ENCODE measurements at regions not wholly inside any gene's neighbourhood (a gene's known extent, or its start where the extent isn't known, plus 50 kb on each side); places are given as distances from the start of the nearest gene placed in this dataset.
"Not testable (repeated sequence)": the region's sequence is repeated elsewhere in the genome, so short reads cannot be mapped to it uniquely, and the experiment has no call there.

DNA sequence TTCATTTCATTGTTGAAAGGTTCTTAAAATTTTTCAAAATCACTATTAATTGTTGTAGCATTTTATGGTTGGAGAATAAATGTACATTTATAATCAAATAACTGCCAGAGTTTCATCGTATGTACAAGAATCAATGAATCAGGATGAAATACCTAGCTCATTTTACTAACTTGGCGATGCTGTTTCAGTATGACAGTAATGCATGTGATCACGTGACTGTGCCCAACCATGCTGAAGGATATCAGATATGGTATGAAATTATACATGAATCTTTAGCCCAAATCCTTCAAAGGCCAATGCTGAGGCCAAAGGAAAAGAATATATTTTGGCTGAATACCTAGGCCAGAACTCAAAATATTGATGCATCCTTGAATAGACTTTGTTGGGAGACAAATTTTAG lies 288.3 kb upstream of the TGFBR2 start:
- no peak for DNase-seq (ENCODE audit: low spot score)
- TF ChIP-seq, protein P1, sequence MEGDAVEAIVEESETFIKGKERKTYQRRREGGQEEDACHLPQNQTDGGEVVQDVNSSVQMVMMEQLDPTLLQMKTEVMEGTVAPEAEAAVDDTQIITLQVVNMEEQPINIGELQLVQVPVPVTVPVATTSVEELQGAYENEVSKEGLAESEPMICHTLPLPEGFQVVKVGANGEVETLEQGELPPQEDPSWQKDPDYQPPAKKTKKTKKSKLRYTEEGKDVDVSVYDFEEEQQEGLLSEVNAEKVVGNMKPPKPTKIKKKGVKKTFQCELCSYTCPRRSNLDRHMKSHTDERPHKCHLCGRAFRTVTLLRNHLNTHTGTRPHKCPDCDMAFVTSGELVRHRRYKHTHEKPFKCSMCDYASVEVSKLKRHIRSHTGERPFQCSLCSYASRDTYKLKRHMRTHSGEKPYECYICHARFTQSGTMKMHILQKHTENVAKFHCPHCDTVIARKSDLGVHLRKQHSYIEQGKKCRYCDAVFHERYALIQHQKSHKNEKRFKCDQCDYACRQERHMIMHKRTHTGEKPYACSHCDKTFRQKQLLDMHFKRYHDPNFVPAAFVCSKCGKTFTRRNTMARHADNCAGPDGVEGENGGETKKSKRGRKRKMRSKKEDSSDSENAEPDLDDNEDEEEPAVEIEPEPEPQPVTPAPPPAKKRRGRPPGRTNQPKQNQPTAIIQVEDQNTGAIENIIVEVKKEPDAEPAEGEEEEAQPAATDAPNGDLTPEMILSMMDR (IDR thresholded peaks at IDR 0.05; ENCODE audit: borderline replicate concordance, control extremely low read depth, extremely low read depth, insufficient read depth, missing control alignments): no peak
- in situ Hi-C loops (cut with MboI; ENCODE audit: low sequenced_read_pairs, unreplicated experiment): no loop called here

DNA sequence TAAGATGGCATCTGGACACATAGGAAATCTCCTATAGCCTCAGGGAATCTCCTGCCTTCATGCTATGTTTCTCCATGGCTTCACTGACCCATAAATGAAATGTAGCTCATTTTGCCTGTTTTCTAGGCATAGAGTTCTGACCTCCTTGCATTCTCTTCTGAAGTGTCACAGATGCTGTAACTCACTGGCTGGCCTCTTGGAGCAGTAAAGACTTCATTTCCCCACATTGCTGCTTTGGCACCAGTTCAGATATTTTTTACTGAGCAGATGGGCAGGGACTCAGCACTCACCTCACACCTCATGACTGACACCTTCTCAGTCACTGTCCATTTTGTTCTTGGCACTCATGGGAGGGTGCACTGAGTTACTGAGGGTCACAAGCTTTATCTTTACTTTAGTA lies 286.7 kb upstream of the TGFBR2 start:
- in situ Hi-C loops (cut with MboI; ENCODE audit: low sequenced_read_pairs, unreplicated experiment): no loop called here
- DNase-seq (ENCODE audit: low spot score): no peak
- TF ChIP-seq, protein P1 (IDR thresholded peaks at IDR 0.05; ENCODE audit: borderline replicate concordance, control extremely low read depth, extremely low read depth, insufficient read depth, missing control alignments): no peak

DNA sequence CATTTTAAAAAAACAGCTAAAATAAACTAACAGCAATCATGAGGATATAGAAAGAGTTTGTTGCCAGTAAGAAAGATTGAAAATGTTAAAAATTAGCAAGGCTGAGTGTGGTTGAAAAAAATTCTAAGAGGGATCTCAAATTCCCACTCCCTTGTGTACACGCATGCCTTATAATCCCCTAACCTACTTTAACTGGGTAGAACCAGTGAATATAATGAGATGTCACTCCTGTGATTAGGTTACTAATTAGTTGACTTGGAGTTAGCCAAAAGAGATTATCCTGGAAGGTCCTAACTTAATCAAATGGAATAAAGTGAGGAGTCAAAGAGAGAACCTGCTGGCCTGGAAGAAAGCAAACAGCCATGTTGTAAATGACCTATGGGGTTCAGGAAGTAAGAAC lies 286.0 kb upstream of the TGFBR2 start:
- in situ Hi-C loops (cut with MboI; ENCODE audit: low sequenced_read_pairs, unreplicated experiment): no loop called here

DNA sequence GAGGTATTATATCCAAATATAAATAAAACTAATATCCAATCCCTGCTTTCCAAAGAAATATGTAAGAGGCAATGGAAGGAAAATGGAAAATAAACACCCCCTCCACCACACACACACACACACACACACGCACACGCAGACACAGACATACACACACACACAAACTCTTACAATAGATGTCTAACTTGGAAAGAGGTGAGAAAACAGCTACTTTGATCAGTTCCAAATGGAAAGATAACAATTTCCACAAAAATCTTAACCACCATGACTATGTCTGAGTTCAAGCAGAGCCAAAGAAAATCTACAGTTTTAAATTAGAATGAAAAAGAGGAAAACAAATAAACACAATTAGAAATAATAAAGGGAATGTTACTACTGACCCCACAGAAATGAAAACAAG lies 285.3 kb upstream of the TGFBR2 start:
- TF ChIP-seq, protein P1 (IDR thresholded peaks at IDR 0.05; ENCODE audit: borderline replicate concordance, control extremely low read depth, extremely low read depth, insufficient read depth, missing control alignments): no peak
- in situ Hi-C loops (cut with MboI; ENCODE audit: low sequenced_read_pairs, unreplicated experiment): no loop called here
- DNase-seq (ENCODE audit: low spot score): no peak

More for the DNA sequence above, 286.0 kb upstream of the TGFBR2 start:
- DNase-seq (ENCODE audit: low spot score): no peak
- TF ChIP-seq, protein P1 (IDR thresholded peaks at IDR 0.05; ENCODE audit: borderline replicate concordance, control extremely low read depth, extremely low read depth, insufficient read depth, missing control alignments): no peak

DNA sequence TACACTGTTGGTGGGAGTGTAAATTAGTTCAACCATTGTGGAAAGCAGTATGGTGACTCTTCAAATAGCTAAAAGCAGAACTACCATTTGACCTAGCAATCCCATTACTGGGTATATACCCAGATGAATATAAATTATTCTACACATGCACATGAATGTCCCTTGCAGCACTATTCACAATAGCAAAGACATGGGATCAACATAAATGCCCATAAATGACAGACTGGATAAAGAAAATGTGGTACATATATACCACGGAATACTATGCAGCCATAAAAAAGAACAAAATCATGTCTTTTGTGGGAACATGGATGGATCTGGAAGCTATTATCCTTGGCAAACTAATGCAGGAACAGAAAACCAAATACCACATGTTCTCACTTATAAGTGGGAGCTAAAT lies 282.8 kb upstream of the TGFBR2 start:
- in situ Hi-C loops (cut with MboI; ENCODE audit: low sequenced_read_pairs, unreplicated experiment); DNase-seq (ENCODE audit: low spot score): not testable (repeated sequence)

DNA sequence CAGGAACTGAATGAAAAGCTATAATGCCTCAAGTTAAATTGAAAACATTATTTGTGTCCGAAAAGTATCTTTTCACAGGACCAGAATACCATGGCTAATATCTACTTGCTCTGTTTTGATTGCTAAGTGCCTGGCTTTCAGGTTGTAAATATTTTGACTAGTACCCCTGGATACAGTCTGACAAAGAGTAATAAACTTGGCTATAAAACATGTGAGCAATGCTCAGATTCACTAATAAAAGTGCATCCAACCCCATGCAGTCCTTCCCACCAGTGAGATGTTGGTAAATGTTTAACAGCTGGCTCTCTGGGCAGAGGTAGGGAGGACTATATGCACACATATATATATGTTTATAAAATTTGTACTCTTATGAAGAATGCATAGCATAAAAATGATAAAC lies 281.8 kb upstream of the TGFBR2 start:
- DNase-seq (ENCODE audit: low spot score): no peak
- TF ChIP-seq, protein P1 (IDR thresholded peaks at IDR 0.05; ENCODE audit: borderline replicate concordance, control extremely low read depth, extremely low read depth, insufficient read depth, missing control alignments): no peak
- in situ Hi-C loops (cut with MboI; ENCODE audit: low sequenced_read_pairs, unreplicated experiment): no loop called here

DNA sequence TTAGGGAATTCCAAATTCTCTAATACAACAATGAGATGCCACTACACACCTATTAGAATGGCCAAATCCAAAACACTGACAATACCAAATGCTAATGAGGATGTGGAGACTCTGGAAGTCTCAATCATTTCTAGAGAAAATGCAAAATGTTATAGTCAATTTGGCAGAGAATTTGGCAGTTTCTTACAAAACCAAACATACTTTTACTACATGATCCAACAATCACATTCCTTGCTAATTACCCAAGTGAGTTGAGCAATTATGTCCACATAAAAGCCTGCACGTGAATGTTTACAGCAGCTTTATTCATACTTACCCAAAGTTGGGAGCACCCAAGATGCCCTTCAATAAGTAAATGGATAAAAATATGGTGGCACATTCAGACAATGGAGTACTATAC lies 278.4 kb upstream of the TGFBR2 start:
- in situ Hi-C loops (cut with MboI; ENCODE audit: low sequenced_read_pairs, unreplicated experiment): not testable (repeated sequence)

DNA sequence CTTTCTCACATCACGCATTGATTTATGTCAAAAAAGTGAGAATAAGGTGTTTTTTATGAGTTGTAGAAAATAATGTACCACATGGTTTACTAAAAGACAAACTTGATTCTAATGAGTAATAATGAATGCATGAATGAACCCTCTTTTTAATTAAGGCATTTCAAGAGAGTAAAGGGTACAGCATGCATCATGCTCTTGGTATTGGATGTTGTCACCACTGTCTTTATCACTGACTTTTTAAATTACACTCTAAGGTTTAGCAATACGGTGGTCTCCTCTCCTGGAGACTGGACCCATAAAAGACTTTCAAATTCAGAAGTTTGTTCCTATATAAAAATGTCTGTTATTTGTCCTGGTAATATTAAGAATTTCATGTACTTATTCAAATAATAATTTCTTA lies 277.5 kb upstream of the TGFBR2 start:
- DNase-seq (ENCODE audit: low spot score); in situ Hi-C loops (cut with MboI; ENCODE audit: low sequenced_read_pairs, unreplicated experiment): not testable (repeated sequence)

More for the DNA sequence above, 278.4 kb upstream of the TGFBR2 start:
- not testable (repeated sequence) for DNase-seq (ENCODE audit: low spot score)
